ENCODE measurements at regions not wholly inside any gene's neighbourhood (a gene's known extent, or its start where the extent isn't known, plus 50 kb on each side); places are given as distances from the start of the nearest gene placed in this dataset.

GRCh38 chr2:126782648-126783047 is 116.0 kb upstream of the TEX51 start:
- Histone ChIP-seq H3K9me3 (ENCODE audit: control insufficient read depth, low read length) (peaks cover 4% of the 10 kb centered on the region), H4K8ac (ENCODE audit: low read length) (no peak overlapping the region), H2BK5ac (ENCODE audit: low read depth, low read length, poor library complexity, severe bottlenecking) (no peak overlapping the region), H3K23ac (ENCODE audit: low read length in 2 of 2) (no peak overlapping the region), H3K27me3 (ENCODE audit: control insufficient read depth in 1 of 2, insufficient read depth in 1 of 2, low read length in 2 of 2) (peaks cover 29 to 43% of the 10 kb centered on the region in 2 experiments), H3K36me3 (ENCODE audit: control insufficient read depth in 1 of 2, insufficient read depth in 2 of 2, low read depth in 1 of 2, low read length in 2 of 2) (no peaks in the 10 kb centered on the region), H2BK12ac (ENCODE audit: low read length in 2 of 2) (no peak overlapping the region), H3K14ac (ENCODE audit: low read length in 2 of 2) (no peak overlapping the region), H3K4ac (ENCODE audit: low read depth in 1 of 2, low read length in 2 of 2) (no peak overlapping the region), H2BK15ac (ENCODE audit: low read depth, poor library complexity, severe bottlenecking) (no peak overlapping the region), H3K9ac (ENCODE audit: low read length) (no peak overlapping the region), H3K18ac (ENCODE audit: low read depth in 1 of 2, low read length in 2 of 2) (no peak overlapping the region), H4K91ac (ENCODE audit: low read length) (no peak overlapping the region), H3K4me1 (ENCODE audit: control insufficient read depth, insufficient read depth, low read depth, low read length) (no peaks in the 10 kb centered on the region), H2AFZ (ENCODE audit: low read depth, low read length) (no peak overlapping the region), H3K4me3 (ENCODE audit: insufficient read depth in 1 of 2, low read depth in 1 of 2, low read length in 2 of 2) (no peak overlapping the region), H3K4me2 (ENCODE audit: low read length, poor library complexity, severe bottlenecking) (no peak overlapping the region), H3K79me1 (replicated peaks; ENCODE audit: low read length, poor library complexity, severe bottlenecking) (no peaks in the 10 kb centered on the region), H3K27ac (ENCODE audit: low read length, poor library complexity, severe bottlenecking) (no peak overlapping the region), H2AK5ac (ENCODE audit: low read length, severe bottlenecking) (no peak overlapping the region), H2BK120ac (ENCODE audit: low read depth, low read length) (no peak overlapping the region)
- WGBS = 85% methylated on average over 3 of the region's 4 CpGs
- DNase-seq = no peak

- Histone ChIP-seq H3K4me2 (ENCODE audit: low read length, poor library complexity, severe bottlenecking) (no peak overlapping the region), H3K9me3 (ENCODE audit: control insufficient read depth, low read length) (peaks cover 4% of the 10 kb centered on the region), H2BK120ac (ENCODE audit: low read depth, low read length) (no peak overlapping the region), H3K27ac (ENCODE audit: low read length, poor library complexity, severe bottlenecking) (no peak overlapping the region), H2BK12ac (ENCODE audit: low read length in 2 of 2) (no peak overlapping the region), H2BK5ac (ENCODE audit: low read depth, low read length, poor library complexity, severe bottlenecking) (no peak overlapping the region), H3K36me3 (ENCODE audit: control insufficient read depth in 1 of 2, insufficient read depth in 2 of 2, low read depth in 1 of 2, low read length in 2 of 2) (no peaks in the 10 kb centered on the region), H3K9ac (ENCODE audit: low read length) (no peak overlapping the region), H2AK5ac (ENCODE audit: low read length, severe bottlenecking) (no peak overlapping the region), H4K91ac (ENCODE audit: low read length) (no peak overlapping the region), H3K14ac (ENCODE audit: low read length in 2 of 2) (no peak overlapping the region), H3K23ac (ENCODE audit: low read length in 2 of 2) (no peak overlapping the region), H3K18ac (ENCODE audit: low read depth in 1 of 2, low read length in 2 of 2) (no peak overlapping the region), H3K4ac (ENCODE audit: low read depth in 1 of 2, low read length in 2 of 2) (no peak overlapping the region), H2BK15ac (ENCODE audit: low read depth, poor library complexity, severe bottlenecking) (no peak overlapping the region), H3K4me3 (ENCODE audit: insufficient read depth in 1 of 2, low read depth in 1 of 2, low read length in 2 of 2) (no peak overlapping the region), H2AFZ (ENCODE audit: low read depth, low read length) (no peak overlapping the region), H3K4me1 (ENCODE audit: control insufficient read depth, insufficient read depth, low read depth, low read length) (no peaks in the 10 kb centered on the region), H4K8ac (ENCODE audit: low read length) (no peak overlapping the region), H3K27me3 (ENCODE audit: control insufficient read depth in 1 of 2, insufficient read depth in 1 of 2, low read length in 2 of 2) (peaks cover 27 to 44% of the 10 kb centered on the region in 2 experiments), H3K79me1 (replicated peaks; ENCODE audit: low read length, poor library complexity, severe bottlenecking) (no peaks in the 10 kb centered on the region)
- DNase-seq = no peak
- 60% methylated on average over 1 of the region's 2 CpGs for WGBS
Measured at GRCh38 chr2:126783341-126783740, 115.3 kb upstream of the TEX51 start.

- Histone ChIP-seq H3K9ac (ENCODE audit: low read length) (no peak overlapping the region), H3K27ac (ENCODE audit: low read length, poor library complexity, severe bottlenecking) (no peak overlapping the region), H2AFZ (ENCODE audit: low read depth, low read length) (no peak overlapping the region), H3K4me3 (ENCODE audit: insufficient read depth in 1 of 2, low read depth in 1 of 2, low read length in 2 of 2) (no peak overlapping the region), H2BK5ac (ENCODE audit: low read depth, low read length, poor library complexity, severe bottlenecking) (no peak overlapping the region), H3K4ac (ENCODE audit: low read depth in 1 of 2, low read length in 2 of 2) (no peak overlapping the region), H3K4me1 (ENCODE audit: control insufficient read depth, insufficient read depth, low read depth, low read length) (no peaks in the 10 kb centered on the region), H3K36me3 (ENCODE audit: control insufficient read depth in 1 of 2, insufficient read depth in 2 of 2, low read depth in 1 of 2, low read length in 2 of 2) (no peaks in the 10 kb centered on the region), H4K91ac (ENCODE audit: low read length) (no peak overlapping the region), H3K4me2 (ENCODE audit: low read length, poor library complexity, severe bottlenecking) (no peak overlapping the region), H4K8ac (ENCODE audit: low read length) (no peak overlapping the region), H3K9me3 (ENCODE audit: control insufficient read depth, low read length) (peaks cover 4% of the 10 kb centered on the region), H2BK15ac (ENCODE audit: low read depth, poor library complexity, severe bottlenecking) (no peak overlapping the region), H3K79me1 (replicated peaks; ENCODE audit: low read length, poor library complexity, severe bottlenecking) (no peaks in the 10 kb centered on the region), H2AK5ac (ENCODE audit: low read length, severe bottlenecking) (no peak overlapping the region), H3K18ac (ENCODE audit: low read depth in 1 of 2, low read length in 2 of 2) (no peak overlapping the region), H3K23ac (ENCODE audit: low read length in 2 of 2) (no peak overlapping the region), H3K27me3 (ENCODE audit: control insufficient read depth in 1 of 2, insufficient read depth in 1 of 2, low read length in 2 of 2) (peaks cover 20 to 41% of the 10 kb centered on the region in 2 experiments), H2BK12ac (ENCODE audit: low read length in 2 of 2) (no peak overlapping the region), H2BK120ac (ENCODE audit: low read depth, low read length) (no peak overlapping the region), H3K14ac (ENCODE audit: low read length in 2 of 2) (no peak overlapping the region)
- no peak for DNase-seq
- WGBS = 87% methylated on average over 6 of the region's 6 CpGs
Measured at GRCh38 chr2:126784045-126784444, 114.6 kb upstream of the TEX51 start.

- no peaks in the 10 kb centered on the region for H3K36me3 ChIP-seq (ENCODE audit: control insufficient read depth in 1 of 2, insufficient read depth in 2 of 2, low read depth in 1 of 2, low read length in 2 of 2)
- H2BK12ac ChIP-seq (ENCODE audit: low read length in 2 of 2) = no peak overlapping the region
- H4K91ac ChIP-seq (ENCODE audit: low read length) = no peak overlapping the region
- peaks cover 14 to 38% of the 10 kb centered on the region in 2 experiments for H3K27me3 ChIP-seq (ENCODE audit: control insufficient read depth in 1 of 2, insufficient read depth in 1 of 2, low read length in 2 of 2)
- H3K18ac ChIP-seq (ENCODE audit: low read depth in 1 of 2, low read length in 2 of 2) = no peak overlapping the region
- H3K4me1 ChIP-seq (ENCODE audit: control insufficient read depth, insufficient read depth, low read depth, low read length) = no peaks in the 10 kb centered on the region
- H2BK15ac ChIP-seq (ENCODE audit: low read depth, poor library complexity, severe bottlenecking) = no peak overlapping the region
- DNase-seq = no peak
- no peak overlapping the region for H3K14ac ChIP-seq (ENCODE audit: low read length in 2 of 2)
- H3K27ac ChIP-seq (ENCODE audit: low read length, poor library complexity, severe bottlenecking) = no peak overlapping the region
- no peak overlapping the region for H3K23ac ChIP-seq (ENCODE audit: low read length in 2 of 2)
- H3K79me1 ChIP-seq (replicated peaks; ENCODE audit: low read length, poor library complexity, severe bottlenecking) = no peaks in the 10 kb centered on the region
- H3K4ac ChIP-seq (ENCODE audit: low read depth in 1 of 2, low read length in 2 of 2) = no peak overlapping the region
- no peak overlapping the region for H2AK5ac ChIP-seq (ENCODE audit: low read length, severe bottlenecking)
- no peak overlapping the region for H4K8ac ChIP-seq (ENCODE audit: low read length)
- H3K4me2 ChIP-seq (ENCODE audit: low read length, poor library complexity, severe bottlenecking) = no peak overlapping the region
- peaks cover 4% of the 10 kb centered on the region for H3K9me3 ChIP-seq (ENCODE audit: control insufficient read depth, low read length)
- H2BK5ac ChIP-seq (ENCODE audit: low read depth, low read length, poor library complexity, severe bottlenecking) = no peak overlapping the region
- 85% methylated on average over 2 of the region's 2 CpGs for WGBS
- H3K4me3 ChIP-seq (ENCODE audit: insufficient read depth in 1 of 2, low read depth in 1 of 2, low read length in 2 of 2) = no peak overlapping the region
- H2BK120ac ChIP-seq (ENCODE audit: low read depth, low read length) = no peak overlapping the region
- H3K9ac ChIP-seq (ENCODE audit: low read length) = no peak overlapping the region
- H2AFZ ChIP-seq (ENCODE audit: low read depth, low read length) = no peak overlapping the region
Measured at GRCh38 chr2:126784621-126785020, 114.1 kb upstream of the TEX51 start.
